GM12878 (cell line): ENCODE measurements at regions not wholly inside any gene's neighbourhood (a gene's known extent, or its start where the extent isn't known, plus 50 kb on each side); places are given as distances from the start of the nearest gene placed in this dataset.

ENCODE experiments used
- ATAC-seq: fragments of 200-7000 bp; cut with Tn5 transposase; 3 replicates; pipeline ENCODE4 v1.9.1; 2020; ENCODE audit warnings: mild to moderate bottlenecking, moderate library complexity
- BruUV-seq: library from RNA; stranded (reverse); fragments of 400-500 nt; replicated peaks from 2 replicates; lab custom pipeline; 2021; lab: Mats Ljungman, UMichigan
- CTCF ChIA-PET: fragments of 300-600 bp; sonication (Branson Sonifier 250); formaldehyde crosslinking; extraction: SDS; loops from one replicate; lab custom pipeline; 2021; ENCODE audit warnings: inconsistent platforms; lab: Yijun Ruan, JAX
- POLR2A ChIA-PET: fragments of 350-600 bp; formaldehyde crosslinking; extraction: SDS; loops from one replicate; lab custom pipeline; 2021; ENCODE audit warnings: inconsistent platforms; lab: Charles Lee
- RAD21 ChIA-PET: fragments of 300-600 bp; sonication (Branson Sonifier 250); formaldehyde crosslinking; loops from one replicate; lab custom pipeline; 2023; ENCODE audit warnings: antibody characterized with exemption; ENCODE audit not compliant: unreplicated experiment; lab: Charles Lee
- SMC1A ChIA-PET: fragments of 300-600 bp; sonication (Branson Sonifier 250); formaldehyde crosslinking; loops from one replicate; lab custom pipeline; 2023; ENCODE audit not compliant: unreplicated experiment, uncharacterized antibody; lab: Charles Lee
- DNase-seq: peaks from one replicate; pipeline ENCODE4 v3.0.0-alpha.2; 2011; ENCODE audit warnings: low read depth, low spot score
- FAIRE-seq: peaks from 3 replicates; lab custom pipeline; 2011; peaks lifted over from hg19 to GRCh38; lab: Jason Lieb, UNC
- H2AFZ ChIP-seq: 2 replicates; pipeline ENCODE4 v1.6.0; 2011; ENCODE audit warnings: low read depth, low read length, control low read depth; ENCODE audit not compliant: control insufficient read depth
- H3K27ac ChIP-seq: 2 replicates; pipeline ENCODE4 v1.5.1; 2011; ENCODE audit warnings: control low read depth; ENCODE audit not compliant: control insufficient read depth, insufficient read depth
- H3K27me3 ChIP-seq, 2 experiments: replicated peaks in 1 of 2; 2 replicates each; pipeline versions ENCODE4 v1.6.0 to v1.6.1; 2011; ENCODE audit warnings: low read length in 1 of 2; ENCODE audit not compliant: control insufficient read depth in 2 of 2, insufficient read depth in 2 of 2
- H3K36me3 ChIP-seq, 2 experiments: 2 replicates each; pipeline ENCODE4 v1.5.1; 2011; ENCODE audit warnings: low read length in 1 of 2; ENCODE audit not compliant: control insufficient read depth in 2 of 2, insufficient read depth in 2 of 2
- H3K4me1 ChIP-seq: 2 replicates; pipeline ENCODE4 v1.6.1; 2011; ENCODE audit warnings: mild to moderate bottlenecking, low read length, moderate library complexity, mixed read lengths; ENCODE audit not compliant: control insufficient read depth, insufficient read depth
- H3K4me2 ChIP-seq: 2 replicates; pipeline ENCODE4 v1.6.0; 2011; ENCODE audit warnings: control low read depth; ENCODE audit not compliant: control insufficient read depth, insufficient read depth
- H3K4me3 ChIP-seq: fragments of 200-600 bp; sonication (generic); 2 replicates; pipeline ENCODE4 v1.5.1; 2016
- H3K79me2 ChIP-seq: 2 replicates; pipeline ENCODE4 v1.6.0; 2011; ENCODE audit warnings: low read length; ENCODE audit not compliant: control insufficient read depth, insufficient read depth
- H3K9ac ChIP-seq: 2 replicates; pipeline ENCODE4 v1.8.0; 2011; ENCODE audit warnings: low read length, control low read depth, mixed read lengths; ENCODE audit not compliant: control insufficient read depth, insufficient read depth
- H3K9me3 ChIP-seq: replicated peaks from 3 replicates; pipeline ENCODE4 v1.5.1; 2011; ENCODE audit warnings: mild to moderate bottlenecking, low read length; ENCODE audit not compliant: control insufficient read depth, insufficient read depth
- H4K20me1 ChIP-seq: 2 replicates; pipeline ENCODE4 v1.6.0; 2011; ENCODE audit not compliant: control insufficient read depth, insufficient read depth
- EP300 ChIP-seq, 2 experiments: fragments of 150-350 bp in 1 of 2; IDR thresholded peaks; 2 replicates each; pipeline ENCODE4 v1.6.1; 2011 to 2012; ENCODE audit warnings: low read depth in 2 of 2, low read length in 2 of 2, borderline replicate concordance in 1 of 2, improper control_type of control experiment in 1 of 2, inconsistent platforms in 1 of 2; ENCODE audit not compliant: control insufficient read depth in 1 of 2
- ESRRA ChIP-seq: IDR thresholded peaks from 2 replicates; pipeline ENCODE4 v1.6.1; 2012; ENCODE audit warnings: mild to moderate bottlenecking, low read length, improper control_type of control experiment
- MEF2B ChIP-seq: fragments of 450-650 bp; IDR thresholded peaks from 2 replicates; pipeline ENCODE4 v1.6.1; 2018; ENCODE audit warnings: mild to moderate bottlenecking, moderate library complexity; ENCODE audit not compliant: partially characterized antibody, poor library complexity, severe bottlenecking
- NR2C2 ChIP-seq: IDR thresholded peaks from 2 replicates; pipeline ENCODE4 v1.6.1; 2011; ENCODE audit warnings: borderline replicate concordance, low read depth; ENCODE audit not compliant: control insufficient read depth, insufficient read length
- POLR2A ChIP-seq: IDR thresholded peaks from 2 replicates; pipeline ENCODE4 v1.6.1; 2011; ENCODE audit warnings: low read depth, mild to moderate bottlenecking, low read length
- SMAD1 ChIP-seq: fragments of 450-650 bp; IDR thresholded peaks from 2 replicates; pipeline ENCODE4 v1.6.1; 2018; ENCODE audit warnings: mild to moderate bottlenecking, low read depth; ENCODE audit not compliant: partially characterized antibody
- TCF3 ChIP-seq: IDR thresholded peaks from 2 replicates; pipeline ENCODE4 v1.6.1; 2012; ENCODE audit warnings: low read depth, mild to moderate bottlenecking, low read length, borderline replicate concordance; ENCODE audit not compliant: insufficient read depth
- ZNF24 ChIP-seq: fragments of 450-650 bp; IDR thresholded peaks from 2 replicates; pipeline ENCODE4 v1.6.1; 2017; ENCODE audit warnings: antibody characterized with exemption, mild to moderate bottlenecking
- ZZZ3 ChIP-seq: IDR thresholded peaks from 2 replicates; pipeline ENCODE4 v1.6.1; 2011; ENCODE audit warnings: low read depth; ENCODE audit not compliant: control insufficient read depth, insufficient read length
- WGBS: methylation state at CpG from one replicate; pipeline ENCODE4 v1.1.6; 2016; ENCODE audit warnings: low lambda C conversion rate; ENCODE audit not compliant: insufficient replicate concordance, insufficient coverage; ENCODE audit errors: missing lambda C conversion rate; 5-methylcytosine and 5-hydroxymethylcytosine counted together
- in situ Hi-C: fragments of 300-500 bp; cut with MboI; formaldehyde crosslinking; loops from 9 replicates; pipeline ENCODE4 v1.14.3; 2018; ENCODE audit warnings: mixed read lengths
- intact Hi-C: fragments of 100-400 bp; cut with micrococcal nuclease; formaldehyde crosslinking; loops from one replicate; pipeline ENCODE4 v1.14.2; 2022; ENCODE audit not compliant: unreplicated experiment
- TF ChIP-seq, protein P1 (sequence below): fragments of 450-650 bp; formaldehyde crosslinking; IDR thresholded peaks from 2 replicates; pipeline ENCODE4 v1.4.0; 2022; ENCODE audit warnings: mild to moderate bottlenecking, moderate library complexity
- TF ChIP-seq, protein P2 (sequence below): fragments of 450-650 bp; IDR thresholded peaks from 2 replicates; pipeline ENCODE4 v1.6.1; 2018; ENCODE audit warnings: borderline replicate concordance, mild to moderate bottlenecking; ENCODE audit not compliant: partially characterized antibody
- TF ChIP-seq, protein P3 (sequence below), 3 experiments: IDR thresholded peaks in 2 of 3; conservative IDR thresholded peaks in 1 of 3; 2 replicates each; pipeline ENCODE4 v1.5.1; 2011; ENCODE audit warnings: low read depth in 3 of 3, low read length in 3 of 3, mild to moderate bottlenecking in 3 of 3, control low read depth in 2 of 3, moderate library complexity in 2 of 3, inconsistent platforms in 1 of 3, mixed read lengths in 1 of 3; ENCODE audit not compliant: control insufficient read depth in 2 of 3, insufficient read depth in 1 of 3; ENCODE audit errors: extremely low read depth in 1 of 3

GRCh38 chr9:71607461-71607881 lies 160.8 kb downstream of the CEMIP2 start (continued):
- TF ChIP-seq, protein P1, sequence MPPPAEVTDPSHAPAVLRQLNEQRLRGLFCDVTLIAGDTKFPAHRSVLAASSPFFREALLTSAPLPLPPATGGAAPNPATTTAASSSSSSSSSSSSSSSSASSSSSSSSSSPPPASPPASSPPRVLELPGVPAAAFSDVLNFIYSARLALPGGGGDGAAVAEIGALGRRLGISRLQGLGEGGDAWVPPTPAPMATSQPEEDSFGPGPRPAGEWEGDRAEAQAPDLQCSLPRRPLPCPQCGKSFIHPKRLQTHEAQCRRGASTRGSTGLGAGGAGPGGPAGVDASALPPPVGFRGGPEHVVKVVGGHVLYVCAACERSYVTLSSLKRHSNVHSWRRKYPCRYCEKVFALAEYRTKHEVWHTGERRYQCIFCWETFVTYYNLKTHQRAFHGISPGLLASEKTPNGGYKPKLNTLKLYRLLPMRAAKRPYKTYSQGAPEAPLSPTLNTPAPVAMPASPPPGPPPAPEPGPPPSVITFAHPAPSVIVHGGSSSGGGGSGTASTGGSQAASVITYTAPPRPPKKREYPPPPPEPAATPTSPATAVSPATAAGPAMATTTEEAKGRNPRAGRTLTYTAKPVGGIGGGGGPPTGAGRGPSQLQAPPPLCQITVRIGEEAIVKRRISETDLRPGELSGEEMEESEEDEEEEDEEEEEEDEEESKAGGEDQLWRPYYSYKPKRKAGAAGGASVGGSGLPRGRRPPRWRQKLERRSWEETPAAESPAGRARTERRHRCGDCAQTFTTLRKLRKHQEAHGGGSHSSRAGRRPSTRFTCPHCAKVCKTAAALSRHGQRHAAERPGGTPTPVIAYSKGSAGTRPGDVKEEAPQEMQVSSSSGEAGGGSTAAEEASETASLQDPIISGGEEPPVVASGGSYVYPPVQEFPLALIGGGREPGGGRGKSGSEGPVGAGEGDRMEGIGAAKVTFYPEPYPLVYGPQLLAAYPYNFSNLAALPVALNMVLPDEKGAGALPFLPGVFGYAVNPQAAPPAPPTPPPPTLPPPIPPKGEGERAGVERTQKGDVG (CRISPR knock-in tag), result no peak
- TF ChIP-seq ZNF24 (no peak), TCF3 (no peak), EP300 (IDR thresholded peaks at IDR 0.05; ENCODE audit: borderline replicate concordance in 1 of 2, control insufficient read depth in 1 of 2, low read depth in 2 of 2, low read length in 2 of 2) (no peak)

GRCh38 chr9:71604197-71605063 lies 163.9 kb downstream of the CEMIP2 start:
- H3K79me2 ChIP-seq, result no peaks in the 10 kb centered on the region
- ATAC-seq (peak; percentile 93), FAIRE-seq (no peak), DNase-seq (no peak)
- no peak overlapping the region for H2AFZ ChIP-seq
- H3K36me3 ChIP-seq, result no peaks in the 10 kb centered on the region
- H3K27ac ChIP-seq, result no peak overlapping the region
- no peaks in the 10 kb centered on the region for H3K9me3 ChIP-seq
- no TSS peak for BruUV-seq
- WGBS, result 43% methylated on average over 5 of the region's 5 CpGs
- ChIA-PET RAD21 (interaction anchor here (1.1 to 1.5 kb wide), 5 partner anchors 25 to 420 kb away, joined by 3 to 7 read pairs (median 3); partner anchors contain the start of gene CEMIP2), CTCF (interaction anchor here (0.6 to 4.9 kb wide), 28 partner anchors 9 to 420 kb away, joined by 3 to 31 read pairs (median 4); partner anchors contain the start of gene CEMIP2), SMC1A (interaction anchor here (0.7 to 2.6 kb wide), 15 partner anchors 11 to 420 kb away, joined by 3 to 25 read pairs (median 5); partner anchors contain the start of gene CEMIP2), POLR2A (interaction anchor here (0.6 kb wide), 2 partner anchors 20 to 44 kb away, joined by 4 read pairs; no protein-coding TSS in a partner anchor)
- intact Hi-C loops (loop anchor here (1.0 to 5.0 kb wide), 6 partner anchors 83 to 420 kb away; no protein-coding TSS in a partner anchor), in situ Hi-C loops (loop anchor here (5.0 to 10.0 kb wide), 3 partner anchors 70 to 213 kb away; no protein-coding TSS in a partner anchor)
- no peak overlapping the region for H3K4me2 ChIP-seq
- H3K9ac ChIP-seq, result no peak overlapping the region
- H3K4me3 ChIP-seq, result no peak overlapping the region
- no peaks in the 10 kb centered on the region for H3K4me1 ChIP-seq
- H3K27me3 ChIP-seq, result no peaks in the 10 kb centered on the region
- H4K20me1 ChIP-seq, result no peaks in the 10 kb centered on the region
- TF ChIP-seq SMAD1 (no peak), ZZZ3 (no peak), NR2C2 (no peak), POLR2A (no peak), MEF2B (no peak), ESRRA (0 out of 2 replicates have a peak, but pooled peaks have one; percentile 31)
- TF ChIP-seq, protein P2, sequence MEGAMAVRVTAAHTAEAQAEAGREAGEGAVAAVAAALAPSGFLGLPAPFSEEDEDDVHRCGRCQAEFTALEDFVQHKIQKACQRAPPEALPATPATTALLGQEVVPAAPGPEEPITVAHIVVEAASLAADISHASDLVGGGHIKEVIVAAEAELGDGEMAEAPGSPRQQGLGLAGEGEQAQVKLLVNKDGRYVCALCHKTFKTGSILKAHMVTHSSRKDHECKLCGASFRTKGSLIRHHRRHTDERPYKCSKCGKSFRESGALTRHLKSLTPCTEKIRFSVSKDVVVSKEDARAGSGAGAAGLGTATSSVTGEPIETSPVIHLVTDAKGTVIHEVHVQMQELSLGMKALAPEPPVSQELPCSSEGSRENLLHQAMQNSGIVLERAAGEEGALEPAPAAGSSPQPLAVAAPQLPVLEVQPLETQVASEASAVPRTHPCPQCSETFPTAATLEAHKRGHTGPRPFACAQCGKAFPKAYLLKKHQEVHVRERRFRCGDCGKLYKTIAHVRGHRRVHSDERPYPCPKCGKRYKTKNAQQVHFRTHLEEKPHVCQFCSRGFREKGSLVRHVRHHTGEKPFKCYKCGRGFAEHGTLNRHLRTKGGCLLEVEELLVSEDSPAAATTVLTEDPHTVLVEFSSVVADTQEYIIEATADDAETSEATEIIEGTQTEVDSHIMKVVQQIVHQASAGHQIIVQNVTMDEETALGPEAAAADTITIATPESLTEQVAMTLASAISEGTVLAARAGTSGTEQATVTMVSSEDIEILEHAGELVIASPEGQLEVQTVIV, result no peak
- TF ChIP-seq, protein P3, sequence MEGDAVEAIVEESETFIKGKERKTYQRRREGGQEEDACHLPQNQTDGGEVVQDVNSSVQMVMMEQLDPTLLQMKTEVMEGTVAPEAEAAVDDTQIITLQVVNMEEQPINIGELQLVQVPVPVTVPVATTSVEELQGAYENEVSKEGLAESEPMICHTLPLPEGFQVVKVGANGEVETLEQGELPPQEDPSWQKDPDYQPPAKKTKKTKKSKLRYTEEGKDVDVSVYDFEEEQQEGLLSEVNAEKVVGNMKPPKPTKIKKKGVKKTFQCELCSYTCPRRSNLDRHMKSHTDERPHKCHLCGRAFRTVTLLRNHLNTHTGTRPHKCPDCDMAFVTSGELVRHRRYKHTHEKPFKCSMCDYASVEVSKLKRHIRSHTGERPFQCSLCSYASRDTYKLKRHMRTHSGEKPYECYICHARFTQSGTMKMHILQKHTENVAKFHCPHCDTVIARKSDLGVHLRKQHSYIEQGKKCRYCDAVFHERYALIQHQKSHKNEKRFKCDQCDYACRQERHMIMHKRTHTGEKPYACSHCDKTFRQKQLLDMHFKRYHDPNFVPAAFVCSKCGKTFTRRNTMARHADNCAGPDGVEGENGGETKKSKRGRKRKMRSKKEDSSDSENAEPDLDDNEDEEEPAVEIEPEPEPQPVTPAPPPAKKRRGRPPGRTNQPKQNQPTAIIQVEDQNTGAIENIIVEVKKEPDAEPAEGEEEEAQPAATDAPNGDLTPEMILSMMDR (IDR thresholded peaks at IDR 0.05 in 2 of 3, conservative IDR thresholded peaks at IDR 0.05 in 1 of 3; ENCODE audit: control insufficient read depth in 2 of 3, extremely low read depth in 1 of 3, insufficient read depth in 1 of 3, low read depth in 3 of 3, low read length in 3 of 3), result peak; percentile 60 to 74 (median 62)
